ENCODE measurements at regions not wholly inside any gene's neighbourhood (a gene's known extent, or its start where the extent isn't known, plus 50 kb on each side); places are given as distances from the start of the nearest gene placed in this dataset.
"Not testable (repeated sequence)": the region's sequence is repeated elsewhere in the genome, so short reads cannot be mapped to it uniquely, and the experiment has no call there.

- no peaks in the 10 kb centered on the region for H3K4me1 ChIP-seq
- H3K4me3 ChIP-seq, result no peak overlapping the region
- TF ChIP-seq, protein P1, sequence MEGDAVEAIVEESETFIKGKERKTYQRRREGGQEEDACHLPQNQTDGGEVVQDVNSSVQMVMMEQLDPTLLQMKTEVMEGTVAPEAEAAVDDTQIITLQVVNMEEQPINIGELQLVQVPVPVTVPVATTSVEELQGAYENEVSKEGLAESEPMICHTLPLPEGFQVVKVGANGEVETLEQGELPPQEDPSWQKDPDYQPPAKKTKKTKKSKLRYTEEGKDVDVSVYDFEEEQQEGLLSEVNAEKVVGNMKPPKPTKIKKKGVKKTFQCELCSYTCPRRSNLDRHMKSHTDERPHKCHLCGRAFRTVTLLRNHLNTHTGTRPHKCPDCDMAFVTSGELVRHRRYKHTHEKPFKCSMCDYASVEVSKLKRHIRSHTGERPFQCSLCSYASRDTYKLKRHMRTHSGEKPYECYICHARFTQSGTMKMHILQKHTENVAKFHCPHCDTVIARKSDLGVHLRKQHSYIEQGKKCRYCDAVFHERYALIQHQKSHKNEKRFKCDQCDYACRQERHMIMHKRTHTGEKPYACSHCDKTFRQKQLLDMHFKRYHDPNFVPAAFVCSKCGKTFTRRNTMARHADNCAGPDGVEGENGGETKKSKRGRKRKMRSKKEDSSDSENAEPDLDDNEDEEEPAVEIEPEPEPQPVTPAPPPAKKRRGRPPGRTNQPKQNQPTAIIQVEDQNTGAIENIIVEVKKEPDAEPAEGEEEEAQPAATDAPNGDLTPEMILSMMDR (IDR thresholded peaks at IDR 0.05), result no peak
- no peak for TF ChIP-seq POLR2A (IDR thresholded peaks at IDR 0.05)
- H3K27ac ChIP-seq, result no peak overlapping the region
- no peak for DNase-seq
- no peaks in the 10 kb centered on the region for H3K9me3 ChIP-seq
- no peaks in the 10 kb centered on the region for H3K27me3 ChIP-seq
- no peaks in the 10 kb centered on the region for H3K36me3 ChIP-seq
These were observed 343.8 kb downstream of the ADAMTS20 start for GRCh38 chr12:43208221-43208620.

DNA sequence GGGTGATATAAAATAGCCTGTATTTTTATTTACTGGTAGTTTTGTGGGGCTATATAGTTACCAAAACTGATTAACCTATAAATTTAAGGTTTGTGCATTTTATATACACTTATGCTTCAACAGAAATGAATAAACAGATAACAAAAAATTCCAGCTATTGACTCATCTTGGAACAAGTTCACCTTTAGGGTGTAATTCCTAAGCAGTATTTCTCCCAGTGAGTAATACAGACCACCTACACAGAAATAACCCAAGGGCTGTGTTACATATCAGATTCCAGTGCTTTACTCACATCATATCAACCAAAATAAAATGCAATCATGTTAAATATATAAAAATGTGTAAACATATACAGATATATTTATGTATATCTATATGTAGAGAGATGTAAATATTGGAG lies 345.6 kb downstream of the ADAMTS20 start:
- Histone ChIP-seq H3K36me3 (no peaks in the 10 kb centered on the region), H3K4me1 (no peaks in the 10 kb centered on the region), H3K27ac (no peak overlapping the region), H3K27me3 (no peaks in the 10 kb centered on the region), H3K4me3 (no peak overlapping the region), H3K9me3 (no peaks in the 10 kb centered on the region)
- TF ChIP-seq POLR2A (IDR thresholded peaks at IDR 0.05), result no peak
- TF ChIP-seq, protein P1 (IDR thresholded peaks at IDR 0.05), result no peak
- no peak for DNase-seq

DNA sequence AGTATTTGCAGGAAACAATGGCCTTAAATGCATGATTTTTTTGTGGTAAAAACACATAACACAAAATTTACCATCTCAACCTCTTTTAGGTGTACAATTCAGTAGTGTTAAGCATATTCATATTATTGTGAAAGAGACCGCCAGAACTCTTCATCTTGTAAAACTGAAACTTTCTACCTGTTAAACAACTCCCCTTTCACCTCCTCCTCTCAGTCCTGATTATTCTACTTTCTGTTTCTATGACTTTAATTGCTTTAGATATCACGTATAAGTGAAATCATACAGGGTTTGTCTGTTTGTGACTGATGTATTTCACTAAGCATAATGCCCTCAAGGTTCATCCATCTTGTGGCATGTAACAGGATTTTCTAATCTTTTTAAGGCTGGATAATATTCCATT lies 353.4 kb downstream of the ADAMTS20 start:
- no peak overlapping the region for H3K27ac ChIP-seq
- no peaks in the 10 kb centered on the region for H3K9me3 ChIP-seq
- no peaks in the 10 kb centered on the region for H3K4me1 ChIP-seq
- no peak for TF ChIP-seq POLR2A (IDR thresholded peaks at IDR 0.05)
- TF ChIP-seq, protein P1 (IDR thresholded peaks at IDR 0.05), result no peak
- H3K4me3 ChIP-seq, result no peak overlapping the region
- no peak for DNase-seq
- H3K27me3 ChIP-seq, result no peaks in the 10 kb centered on the region
- H3K36me3 ChIP-seq, result no peaks in the 10 kb centered on the region

DNA sequence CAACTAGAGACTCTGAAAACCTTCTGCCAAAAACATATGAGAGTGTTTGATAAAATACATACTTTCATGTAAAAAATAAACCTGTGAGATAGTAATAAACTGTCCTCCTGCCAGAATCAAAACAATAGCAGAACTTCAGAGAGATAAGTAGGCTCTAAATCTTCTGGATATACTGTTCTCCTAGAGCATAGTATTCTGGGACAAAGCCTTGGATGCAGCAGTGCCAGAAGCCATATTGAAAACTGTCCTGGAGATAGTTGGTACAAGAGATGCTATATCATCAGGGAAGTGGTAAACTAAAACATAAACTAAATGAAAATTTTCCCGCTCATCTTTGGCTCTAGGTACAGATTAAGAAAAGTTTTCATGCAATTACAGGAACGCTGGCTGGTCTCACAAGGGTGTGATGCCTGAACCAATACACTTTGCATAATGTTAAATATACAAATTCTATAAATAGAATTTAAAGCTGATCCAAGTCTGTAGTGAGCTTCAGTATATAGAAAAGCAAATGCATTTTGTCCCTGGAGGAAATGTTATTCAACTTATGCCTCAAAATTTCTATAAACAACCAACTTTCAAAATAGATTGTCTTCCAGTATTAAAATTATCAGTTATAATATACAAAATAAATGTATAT lies 355.6 kb downstream of the ADAMTS20 start:
- TF ChIP-seq, protein P1 (IDR thresholded peaks at IDR 0.05), result no peak
- TF ChIP-seq POLR2A (IDR thresholded peaks at IDR 0.05), result no peak
- Histone ChIP-seq H3K27ac (no peak overlapping the region), H3K4me1 (no peaks in the 10 kb centered on the region), H3K9me3 (no peaks in the 10 kb centered on the region), H3K36me3 (no peaks in the 10 kb centered on the region), H3K27me3 (no peaks in the 10 kb centered on the region), H3K4me3 (no peak overlapping the region)
- no peak for DNase-seq

DNA sequence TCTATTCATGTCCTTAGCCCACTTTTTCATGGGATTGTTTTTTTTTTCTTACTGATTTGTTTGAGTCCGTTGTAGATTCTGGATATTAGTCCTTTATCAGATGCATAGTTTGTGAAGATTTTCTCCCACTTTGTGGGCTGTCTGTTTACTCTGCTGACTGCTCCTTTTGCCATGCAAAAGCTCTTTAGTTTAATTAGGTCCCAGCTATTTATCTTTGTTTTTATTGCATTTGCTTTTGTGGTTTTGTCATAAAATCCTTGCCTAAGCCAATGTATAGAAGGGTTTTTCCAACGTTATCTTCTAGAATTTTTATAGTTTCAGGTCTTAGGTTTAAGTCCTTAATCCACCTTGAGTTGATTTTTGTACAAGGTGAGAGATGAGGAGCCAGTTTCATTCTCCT lies 358.9 kb downstream of the ADAMTS20 start:
- DNase-seq, H3K36me3 ChIP-seq, H3K27ac ChIP-seq, H3K4me3 ChIP-seq, H3K4me1 ChIP-seq, H3K9me3 ChIP-seq, H3K27me3 ChIP-seq: not testable (repeated sequence)

GRCh38 chr12:43192442-43192841 lies 359.6 kb downstream of the ADAMTS20 start:
- DNase-seq, H3K27ac ChIP-seq, H3K9me3 ChIP-seq, H3K36me3 ChIP-seq, H3K4me3 ChIP-seq, H3K27me3 ChIP-seq, H3K4me1 ChIP-seq: not testable (repeated sequence)

- H3K27me3 ChIP-seq, result no peaks in the 10 kb centered on the region
- H3K4me3 ChIP-seq, result no peak overlapping the region
- TF ChIP-seq, protein P1 (IDR thresholded peaks at IDR 0.05), result no peak
- TF ChIP-seq POLR2A (IDR thresholded peaks at IDR 0.05), result no peak
- no peak overlapping the region for H3K27ac ChIP-seq
- no peaks in the 10 kb centered on the region for H3K9me3 ChIP-seq
- no peak for DNase-seq
- H3K4me1 ChIP-seq, result no peaks in the 10 kb centered on the region
- H3K36me3 ChIP-seq, result no peaks in the 10 kb centered on the region
These were observed 371.8 kb downstream of the ADAMTS20 start for GRCh38 chr12:43180242-43180641.

All from Peyer's patch (tissue), 4 donors.